ENCODE measurements at regions not wholly inside any gene's neighbourhood (a gene's known extent, or its start where the extent isn't known, plus 50 kb on each side); places are given as distances from the start of the nearest gene placed in this dataset.

- Histone ChIP-seq H3K4me3 (ENCODE audit: low read depth in 2 of 2, low read length in 1 of 2) (no peak overlapping the region), H3K9me3 (no peaks in the 10 kb centered on the region), H3K4me2 (peak overlapping the region; percentile 63), H3K27ac (ENCODE audit: low read depth in 2 of 2, low read length in 1 of 2) (peak overlapping the region in 1 of 2 experiments; percentile 67; a peak in 2 of 4 replicates), H3K4me1 (ENCODE audit: control insufficient read depth in 1 of 2, insufficient read depth in 2 of 2, low read depth in 1 of 2, low read length in 1 of 2) (peaks cover 0 to 16% of the 10 kb centered on the region in 2 experiments; a peak in 2 of 4 replicates), H3K9ac (no peak overlapping the region), H2AFZ (ENCODE audit: low read depth) (peak overlapping the region; percentile 45; the same call in 1 of the 2 replicates), H3K27me3 (ENCODE audit: insufficient read depth) (no peaks in the 10 kb centered on the region), H3K36me3 (replicated peaks in 1 of 2; ENCODE audit: control insufficient read depth in 1 of 2, insufficient read depth in 2 of 2, low read length in 1 of 2) (no peaks in the 10 kb centered on the region), H4K20me1 (ENCODE audit: insufficient read depth) (no peaks in the 10 kb centered on the region), H3K79me2 (ENCODE audit: insufficient read depth) (no peaks in the 10 kb centered on the region), H3F3A (replicated peaks; ENCODE audit: insufficient read depth) (peaks cover 12% of the 10 kb centered on the region), H3K9me2 (no peaks in the 10 kb centered on the region)
- no peak for DNase-seq
- POLR2A ChIA-PET, result no interaction called here
- CTCF ChIA-PET, result no interaction called here
- 16% methylated on average over 2 of the region's 2 CpGs for WGBS (ENCODE audit: low lambda C conversion rate)
- TF ChIP-seq RFX5 (IDR thresholded peaks at IDR 0.05; ENCODE audit: low read length) (no peak), EZH2phosphoT487 (IDR thresholded peaks at IDR 0.05; ENCODE audit: borderline replicate concordance, low read depth) (no peak), YY1 (IDR thresholded peaks at IDR 0.05; ENCODE audit: low read depth) (no peak), SIN3A (IDR thresholded peaks at IDR 0.05; ENCODE audit: borderline replicate concordance, low read depth, low read length) (no peak), CTCF (IDR thresholded peaks at IDR 0.05) (no peak), CHD2 (IDR thresholded peaks at IDR 0.05; ENCODE audit: low read length, partially characterized antibody) (no peak), PBX3 (IDR thresholded peaks at IDR 0.05) (peak; percentile 88), GABPA (IDR thresholded peaks at IDR 0.05; ENCODE audit: low read depth) (no peak), REST (IDR thresholded peaks at IDR 0.05; ENCODE audit: low read depth, low read length) (no peak), MEF2A (IDR thresholded peaks at IDR 0.05; ENCODE audit: borderline replicate concordance, low read depth) (no peak; the same call in 1 of the 2 replicates), ZBTB33 (IDR thresholded peaks at IDR 0.05; ENCODE audit: borderline replicate concordance, low read depth) (no peak), ELF1 (IDR thresholded peaks at IDR 0.05) (no peak), IRF3 (IDR thresholded peaks at IDR 0.05; ENCODE audit: low read depth, low read length) (no peak), FOSL2 (IDR thresholded peaks at IDR 0.05; ENCODE audit: borderline replicate concordance, low read depth) (peak; percentile 31; the same call in 1 of the 2 replicates), POLR2AphosphoS5 (IDR thresholded peaks at IDR 0.05; ENCODE audit: low read depth, low read length) (peak; percentile 67), RCOR1 (IDR thresholded peaks at IDR 0.05; ENCODE audit: low read length) (no peak), SMC3 (IDR thresholded peaks at IDR 0.05; ENCODE audit: low read depth, low read length) (no peak), EP300 (IDR thresholded peaks at IDR 0.05; ENCODE audit: borderline replicate concordance in 1 of 2, low read depth in 1 of 2, low read length in 1 of 2) (peak; percentile 28 to 75; a peak in 1 of 4 replicates), RAD21 (IDR thresholded peaks at IDR 0.05; ENCODE audit: low read length) (no peak), JUND (IDR thresholded peaks at IDR 0.05) (peak; percentile 74), TEAD4 (IDR thresholded peaks at IDR 0.05; ENCODE audit: borderline replicate concordance, insufficient read depth) (peak; percentile 62; the same call in 1 of the 2 replicates), MAX (IDR thresholded peaks at IDR 0.05; ENCODE audit: low read depth) (no peak), GATA2 (CRISPR knock-in tag; IDR thresholded peaks at IDR 0.05) (no peak), NFIC (IDR thresholded peaks at IDR 0.05; ENCODE audit: borderline replicate concordance) (peak; percentile 65), RXRA (IDR thresholded peaks at IDR 0.05; ENCODE audit: borderline replicate concordance, low read depth) (peak; percentile 93), FOXJ3 (CRISPR knock-in tag; IDR thresholded peaks at IDR 0.05) (no peak)
Measured at GRCh38 chr3:188082031-188082430, 71.9 kb upstream of the LPP start.

All from SK-N-SH (cell line).